Neutrophil (primary cell): ENCODE measurements at regions not wholly inside any gene's neighbourhood (a gene's known extent, or its start where the extent isn't known, plus 50 kb on each side); places are given as distances from the start of the nearest gene placed in this dataset.

ENCODE experiments used
- H3K27ac ChIP-seq: fragments of 200-600 bp; sonication (generic); 2 replicates; pipeline ENCODE4 v1.5.1; 2016; ENCODE audit warnings: mild to moderate bottlenecking, moderate library complexity
- H3K27me3 ChIP-seq: fragments of 200-600 bp; sonication (generic); 2 replicates; pipeline ENCODE4 v1.6.0; 2016; ENCODE audit warnings: mild to moderate bottlenecking
- H3K36me3 ChIP-seq: fragments of 200-600 bp; sonication (generic); 2 replicates; pipeline ENCODE4 v1.5.1; 2017
- H3K4me1 ChIP-seq, 2 experiments: fragments of 200-600 bp in 1 of 2; sonication (generic) in 1 of 2; 1 replicate in 1 of 2; 2 replicates in 1 of 2; pipeline versions ENCODE4 v1.5.1 to v1.6.1; 2013 to 2016; ENCODE audit warnings: low read depth in 1 of 2, low read length in 1 of 2, mild to moderate bottlenecking in 1 of 2, moderate library complexity in 1 of 2; ENCODE audit not compliant: control insufficient read depth in 1 of 2, insufficient read depth in 1 of 2
- H3K4me3 ChIP-seq, 2 experiments: fragments of 200-600 bp in 1 of 2; sonication (generic) in 1 of 2; 1 replicate in 1 of 2; 2 replicates in 1 of 2; pipeline ENCODE4 v1.5.1; 2013 to 2016; ENCODE audit warnings: low read depth in 1 of 2, low read length in 1 of 2, mild to moderate bottlenecking in 1 of 2, moderate library complexity in 1 of 2
- H3K9me3 ChIP-seq: fragments of 200-600 bp; sonication (generic); 2 replicates; pipeline ENCODE4 v1.5.1; 2016
- CTCF ChIP-seq: fragments of 200-600 bp; sonication (generic); IDR thresholded peaks from 2 replicates; pipeline ENCODE4 v1.5.1; 2016; ENCODE audit warnings: antibody characterized with exemption

- H3K4me3 ChIP-seq = no peak overlapping the region
- H3K4me1 ChIP-seq = no peaks in the 10 kb centered on the region
- no peaks in the 10 kb centered on the region for H3K9me3 ChIP-seq
- H3K36me3 ChIP-seq = no peaks in the 10 kb centered on the region
- no peak overlapping the region for H3K27ac ChIP-seq
- no peak for TF ChIP-seq CTCF
- H3K27me3 ChIP-seq = no peaks in the 10 kb centered on the region
These were observed 137.1 kb downstream of the PROX1 start for GRCh38 chr1:214124915-214125314.

GRCh38 chr1:214125819-214126218, 138.0 kb downstream of the PROX1 start:
- no peaks in the 10 kb centered on the region for H3K9me3 ChIP-seq
- H3K27me3 ChIP-seq = no peaks in the 10 kb centered on the region
- TF ChIP-seq CTCF = no peak
- no peaks in the 10 kb centered on the region for H3K4me1 ChIP-seq
- H3K27ac ChIP-seq = no peak overlapping the region
- no peak overlapping the region for H3K4me3 ChIP-seq
- H3K36me3 ChIP-seq = no peaks in the 10 kb centered on the region

GRCh38 chr1:214126697-214127146, 138.9 kb downstream of the PROX1 start:
- no peak for TF ChIP-seq CTCF
- no peaks in the 10 kb centered on the region for H3K36me3 ChIP-seq
- H3K4me3 ChIP-seq = no peak overlapping the region
- no peaks in the 10 kb centered on the region for H3K27me3 ChIP-seq
- no peaks in the 10 kb centered on the region for H3K9me3 ChIP-seq
- no peak overlapping the region for H3K27ac ChIP-seq
- H3K4me1 ChIP-seq = no peaks in the 10 kb centered on the region

- H3K27me3 ChIP-seq = no peaks in the 10 kb centered on the region
- no peak for TF ChIP-seq CTCF
These were observed 139.9 kb downstream of the PROX1 start for GRCh38 chr1:214127705-214128104.

GRCh38 chr1:214135886-214136285, 145.1 kb upstream of the SMYD2 start:
- Histone ChIP-seq H3K27ac (no peak overlapping the region), H3K36me3 (no peaks in the 10 kb centered on the region)
- TF ChIP-seq CTCF = no peak

More at GRCh38 chr1:214127705-214128104, 139.9 kb downstream of the PROX1 start:
- no peaks in the 10 kb centered on the region for H3K4me1 ChIP-seq
- H3K27ac ChIP-seq = no peak overlapping the region
- H3K36me3 ChIP-seq = no peaks in the 10 kb centered on the region
- no peaks in the 10 kb centered on the region for H3K9me3 ChIP-seq
- no peak overlapping the region for H3K4me3 ChIP-seq

More at GRCh38 chr1:214135886-214136285, 145.1 kb upstream of the SMYD2 start:
- Histone ChIP-seq H3K9me3 (no peaks in the 10 kb centered on the region), H3K4me1 (no peaks in the 10 kb centered on the region), H3K27me3 (no peaks in the 10 kb centered on the region), H3K4me3 (no peak overlapping the region)
